Astrocyte of the cerebellum (primary cell): ENCODE measurements at regions not wholly inside any gene's neighbourhood (a gene's known extent, or its start where the extent isn't known, plus 50 kb on each side); places are given as distances from the start of the nearest gene placed in this dataset.
"Not testable (repeated sequence)": the region's sequence is repeated elsewhere in the genome, so short reads cannot be mapped to it uniquely, and the experiment has no call there.

Source experiments
- DNase-seq: peaks from one replicate; pipeline ENCODE4 v3.0.0-alpha.2; 2011; ENCODE audit warnings: low read depth
- H3K4me3 ChIP-seq: 2 replicates; pipeline ENCODE4 v1.5.1; 2011; ENCODE audit warnings: mild to moderate bottlenecking, low read depth, low read length, moderate library complexity
- in situ Hi-C: cut with HindIII; loops from 2 replicates; pipeline ENCODE4 v1.10.0; 2017; ENCODE audit warnings: low sequenced_read_pairs
- TF ChIP-seq, protein P1 (sequence below): IDR thresholded peaks from 2 replicates; pipeline ENCODE4 v1.5.1; 2012; ENCODE audit warnings: low read length, low read depth, moderate library complexity, mild to moderate bottlenecking; ENCODE audit errors: missing control alignments

DNA sequence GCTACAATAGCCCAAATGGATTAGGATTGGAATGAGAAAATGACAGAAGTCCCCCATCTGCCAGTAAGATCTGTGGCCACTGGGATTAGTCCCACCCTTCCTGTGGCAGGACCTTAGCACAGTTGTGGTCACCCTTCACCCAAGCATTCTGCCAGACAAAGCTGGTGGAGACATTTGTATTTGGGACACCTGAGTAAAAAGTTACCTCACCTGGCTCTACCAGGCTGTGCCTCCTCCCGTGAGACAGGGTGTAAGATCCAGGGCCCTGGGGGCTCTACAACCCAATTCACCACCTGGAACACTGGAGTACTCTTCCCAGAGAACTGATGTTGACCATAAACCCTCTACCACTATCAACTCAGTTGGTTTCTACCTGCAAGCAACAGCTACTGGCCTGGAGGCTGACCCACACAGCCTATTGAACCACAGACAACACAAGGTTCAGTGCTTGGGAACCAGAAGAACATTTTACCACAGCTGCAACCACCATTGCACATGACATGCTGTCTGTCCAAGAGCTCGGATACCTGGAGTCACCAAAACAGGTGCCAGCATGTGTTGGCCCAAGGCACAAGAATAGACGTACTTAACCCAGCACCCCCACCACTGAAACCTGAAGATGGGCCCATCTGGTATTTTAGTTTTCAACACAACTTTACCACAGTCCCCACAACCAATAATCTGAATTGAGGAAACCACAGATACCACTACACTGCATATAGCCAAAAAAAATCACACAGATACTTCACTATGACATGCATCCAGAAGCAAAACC is 1686.7 kb downstream of the SI start:
- TF ChIP-seq, protein P1, sequence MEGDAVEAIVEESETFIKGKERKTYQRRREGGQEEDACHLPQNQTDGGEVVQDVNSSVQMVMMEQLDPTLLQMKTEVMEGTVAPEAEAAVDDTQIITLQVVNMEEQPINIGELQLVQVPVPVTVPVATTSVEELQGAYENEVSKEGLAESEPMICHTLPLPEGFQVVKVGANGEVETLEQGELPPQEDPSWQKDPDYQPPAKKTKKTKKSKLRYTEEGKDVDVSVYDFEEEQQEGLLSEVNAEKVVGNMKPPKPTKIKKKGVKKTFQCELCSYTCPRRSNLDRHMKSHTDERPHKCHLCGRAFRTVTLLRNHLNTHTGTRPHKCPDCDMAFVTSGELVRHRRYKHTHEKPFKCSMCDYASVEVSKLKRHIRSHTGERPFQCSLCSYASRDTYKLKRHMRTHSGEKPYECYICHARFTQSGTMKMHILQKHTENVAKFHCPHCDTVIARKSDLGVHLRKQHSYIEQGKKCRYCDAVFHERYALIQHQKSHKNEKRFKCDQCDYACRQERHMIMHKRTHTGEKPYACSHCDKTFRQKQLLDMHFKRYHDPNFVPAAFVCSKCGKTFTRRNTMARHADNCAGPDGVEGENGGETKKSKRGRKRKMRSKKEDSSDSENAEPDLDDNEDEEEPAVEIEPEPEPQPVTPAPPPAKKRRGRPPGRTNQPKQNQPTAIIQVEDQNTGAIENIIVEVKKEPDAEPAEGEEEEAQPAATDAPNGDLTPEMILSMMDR: no peak
- in situ Hi-C loops: no loop called here
- DNase-seq: no peak
- no peak overlapping the region for H3K4me3 ChIP-seq

GRCh38 chr3:163384383-163384782 is 1693.9 kb downstream of the SI start:
- DNase-seq: no peak
- H3K4me3 ChIP-seq: no peak overlapping the region
- in situ Hi-C loops: no loop called here
- TF ChIP-seq, protein P1: no peak

- no peak for DNase-seq
- H3K4me3 ChIP-seq: no peak overlapping the region
- in situ Hi-C loops: no loop called here
- TF ChIP-seq, protein P1: no peak
These were observed 1696.1 kb downstream of the SI start for GRCh38 chr3:163382183-163382582.

DNA sequence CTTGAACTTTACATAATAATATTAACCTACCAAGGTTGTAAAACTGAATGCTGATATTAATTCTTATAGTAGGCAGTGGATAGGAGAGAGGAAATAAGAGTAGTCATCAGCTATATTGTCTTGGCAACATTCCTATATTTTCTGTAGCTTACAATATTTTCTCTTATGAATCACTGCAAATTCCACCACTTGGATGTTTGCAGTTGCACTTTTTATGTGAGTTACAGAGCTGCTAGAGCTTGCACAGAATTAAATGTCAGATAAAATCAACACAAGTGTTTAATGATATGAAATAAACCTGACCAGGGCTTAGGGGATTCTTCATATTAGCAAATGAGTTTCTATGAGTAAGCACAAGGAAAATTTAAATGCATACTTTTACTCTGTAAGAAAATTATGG is 1710.1 kb downstream of the SI start:
- in situ Hi-C loops: no loop called here
- no peak for DNase-seq
- no peak overlapping the region for H3K4me3 ChIP-seq
- TF ChIP-seq, protein P1: no peak

GRCh38 chr3:163364717-163365116 is 1713.6 kb downstream of the SI start:
- DNase-seq: no peak
- in situ Hi-C loops: no loop called here
- TF ChIP-seq, protein P1: no peak
- no peak overlapping the region for H3K4me3 ChIP-seq

GRCh38 chr3:163362151-163362550 is 1716.1 kb downstream of the SI start:
- DNase-seq: no peak
- TF ChIP-seq, protein P1: no peak
- no peak overlapping the region for H3K4me3 ChIP-seq
- in situ Hi-C loops: no loop called here

DNA sequence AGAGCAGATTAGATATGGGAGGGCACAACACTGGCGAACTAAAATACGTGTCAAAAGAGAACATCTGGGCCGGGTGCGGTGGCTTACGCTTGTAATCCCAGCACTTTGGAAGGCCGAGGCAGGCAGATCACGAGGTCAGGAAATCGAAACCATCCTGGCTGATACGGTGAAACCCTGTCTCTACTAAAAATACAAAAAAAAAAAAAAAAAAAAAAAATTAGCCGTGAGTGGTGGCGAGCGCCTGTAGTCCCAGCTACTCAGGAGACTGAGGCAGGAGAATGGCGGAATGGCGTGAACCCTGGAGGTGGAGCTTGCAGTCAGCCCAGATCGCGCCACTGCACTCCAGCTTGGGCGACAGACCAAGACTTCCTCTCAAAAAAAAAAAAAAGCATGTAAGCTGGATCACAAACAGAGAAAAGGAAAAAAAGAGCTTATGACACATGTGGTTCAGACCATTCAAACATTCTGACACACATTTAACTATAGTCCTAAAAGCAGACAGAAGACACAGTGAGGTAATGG is 1716.9 kb downstream of the SI start:
- in situ Hi-C loops, H3K4me3 ChIP-seq, DNase-seq: not testable (repeated sequence)
